HEK293 (cell line): ENCODE measurements at regions not wholly inside any gene's neighbourhood (a gene's known extent, or its start where the extent isn't known, plus 50 kb on each side); places are given as distances from the start of the nearest gene placed in this dataset.

Experiments
- CTCF ChIA-PET: fragments of 350-600 bp; formaldehyde crosslinking; extraction: SDS; loops from one replicate; lab custom pipeline; 2021; ENCODE audit warnings: antibody characterized with exemption; lab: Yijun Ruan, JAX
- POLR2A ChIA-PET: fragments of 300-600 bp; formaldehyde crosslinking; extraction: SDS; loops from one replicate; lab custom pipeline; 2020; ENCODE audit warnings: antibody characterized with exemption, inconsistent platforms; lab: Yijun Ruan, JAX
- H3K27ac ChIP-seq: fragments of 200-500 bp; sonication (Bioruptor generic); 2 replicates; pipeline ENCODE4 v1.5.1; 2014; ENCODE audit warnings: low read depth, low read length, control low read depth, inconsistent platforms; ENCODE audit errors: extremely low read depth
- H3K36me3 ChIP-seq, 2 experiments: fragments of 200-500 bp in 1 of 2; sonication (Bioruptor generic) in 1 of 2; 1 replicate in 1 of 2; 2 replicates in 1 of 2; pipeline ENCODE4 v1.5.1; 2014 to 2017; ENCODE audit warnings: inconsistent platforms in 2 of 2, low read length in 2 of 2; ENCODE audit not compliant: control insufficient read depth in 2 of 2, insufficient read depth in 1 of 2
- H3K4me1 ChIP-seq: fragments of 200-500 bp; sonication (Bioruptor generic); 2 replicates; pipeline ENCODE4 v1.5.1; 2014; ENCODE audit warnings: mild to moderate bottlenecking, low read length, inconsistent platforms; ENCODE audit not compliant: control insufficient read depth, insufficient read depth
- H3K4me3 ChIP-seq: 2 replicates; pipeline ENCODE4 v1.5.1; 2011; ENCODE audit warnings: low read depth, mild to moderate bottlenecking, control low read depth, low read length, moderate library complexity
- H3K9me3 ChIP-seq: fragments of 200-500 bp; sonication (Bioruptor generic); 2 replicates; pipeline ENCODE4 v1.5.1; 2014; ENCODE audit warnings: low read depth, low read length, inconsistent platforms; ENCODE audit not compliant: control insufficient read depth, insufficient read depth
- BCL11A ChIP-seq: fragments of 450-650 bp; formaldehyde crosslinking; IDR thresholded peaks from 2 replicates; pipeline ENCODE4 v1.5.1; 2016; ENCODE audit warnings: low read depth, missing biosample characterization, missing genetic modification characterization
- GLI2 ChIP-seq: fragments of 450-650 bp; formaldehyde crosslinking; IDR thresholded peaks from 2 replicates; pipeline ENCODE4; 2017; ENCODE audit warnings: missing biosample characterization, missing genetic modification characterization, low read depth, borderline replicate concordance
- GLIS1 ChIP-seq: fragments of 450-650 bp; formaldehyde crosslinking; IDR thresholded peaks from 2 replicates; pipeline ENCODE4 v1.5.1; 2016; ENCODE audit warnings: missing biosample characterization, missing genetic modification characterization
- PRDM4 ChIP-seq: fragments of 450-650 bp; formaldehyde crosslinking; IDR thresholded peaks from 2 replicates; pipeline ENCODE4 v1.5.1; 2017; ENCODE audit warnings: missing biosample characterization, missing genetic modification characterization
- ZBTB17 ChIP-seq: fragments of 450-650 bp; formaldehyde crosslinking; IDR thresholded peaks from 2 replicates; pipeline ENCODE4 v1.5.1; 2016; ENCODE audit warnings: missing biosample characterization, missing genetic modification characterization
- ZNF266 ChIP-seq: fragments of 450-650 bp; formaldehyde crosslinking; IDR thresholded peaks from 2 replicates; pipeline ENCODE4 v1.5.1; 2016; ENCODE audit warnings: missing biosample characterization, missing genetic modification characterization, low read depth
- ZNF280D ChIP-seq: fragments of 450-650 bp; formaldehyde crosslinking; IDR thresholded peaks from 2 replicates; pipeline ENCODE4 v1.5.1; 2016; ENCODE audit warnings: missing biosample characterization, missing genetic modification characterization
- ZNF324 ChIP-seq: fragments of 450-650 bp; formaldehyde crosslinking; IDR thresholded peaks from 2 replicates; pipeline ENCODE4 v1.5.1; 2016; ENCODE audit warnings: missing biosample characterization, missing genetic modification characterization
- ZNF335 ChIP-seq: fragments of 450-650 bp; formaldehyde crosslinking; conservative IDR thresholded peaks from 2 replicates; pipeline ENCODE4 v1.5.1; 2016; ENCODE audit warnings: missing biosample characterization, missing genetic modification characterization
- ZNF404 ChIP-seq: fragments of 450-650 bp; formaldehyde crosslinking; IDR thresholded peaks from 2 replicates; pipeline ENCODE4 v1.5.1; 2017; ENCODE audit warnings: missing biosample characterization, missing genetic modification characterization
- ZNF501 ChIP-seq: fragments of 450-650 bp; formaldehyde crosslinking; IDR thresholded peaks from 2 replicates; pipeline ENCODE4 v1.5.1; 2016; ENCODE audit warnings: missing biosample characterization, missing genetic modification characterization
- ZNF571 ChIP-seq: fragments of 450-650 bp; formaldehyde crosslinking; IDR thresholded peaks from 2 replicates; pipeline ENCODE4 v1.5.0; 2017; ENCODE audit warnings: missing biosample characterization, missing genetic modification characterization
- ZNF623 ChIP-seq: fragments of 450-650 bp; formaldehyde crosslinking; IDR thresholded peaks from 2 replicates; pipeline ENCODE4 v1.5.1; 2016; ENCODE audit warnings: missing biosample characterization, missing genetic modification characterization
- ZNF626 ChIP-seq: fragments of 450-650 bp; sonication (Bioruptor Pico); formaldehyde crosslinking; IDR thresholded peaks from 2 replicates; pipeline ENCODE4 v1.5.1; 2018; ENCODE audit warnings: missing biosample characterization, missing genetic modification characterization, inconsistent platforms
- ZNF629 ChIP-seq: fragments of 450-650 bp; formaldehyde crosslinking; IDR thresholded peaks from 2 replicates; pipeline ENCODE4 v1.5.1; 2017; ENCODE audit warnings: missing biosample characterization, missing genetic modification characterization
- ZNF701 ChIP-seq: fragments of 450-650 bp; formaldehyde crosslinking; IDR thresholded peaks from 2 replicates; pipeline ENCODE4 v1.5.1; 2016; ENCODE audit warnings: missing biosample characterization, missing genetic modification characterization
- ZNF843 ChIP-seq: fragments of 450-650 bp; formaldehyde crosslinking; IDR thresholded peaks from 2 replicates; pipeline ENCODE4 v1.5.1; 2016; ENCODE audit warnings: missing biosample characterization, missing genetic modification characterization
- ZSCAN23 ChIP-seq: fragments of 450-650 bp; formaldehyde crosslinking; IDR thresholded peaks from 2 replicates; pipeline ENCODE4 v1.5.1; 2016; ENCODE audit warnings: missing biosample characterization, missing genetic modification characterization
- ZXDB ChIP-seq: fragments of 450-650 bp; formaldehyde crosslinking; IDR thresholded peaks from 2 replicates; pipeline ENCODE4 v1.5.1; 2016; ENCODE audit warnings: missing biosample characterization, missing genetic modification characterization

- Histone ChIP-seq H3K36me3 (no peaks in the 10 kb centered on the region), H3K4me3 (no peak overlapping the region), H3K9me3 (no peaks in the 10 kb centered on the region), H3K4me1 (no peaks in the 10 kb centered on the region), H3K27ac (no peak overlapping the region)
- ChIA-PET POLR2A (no interaction called here), CTCF (no interaction called here)
- no peak for TF ChIP-seq ZNF324 (tag by site-specific recombination)
- no peak for TF ChIP-seq ZXDB (tag by site-specific recombination)
- TF ChIP-seq ZNF280D (tag by site-specific recombination): no peak
- no peak for TF ChIP-seq ZNF404 (tag by site-specific recombination)
- no peak for TF ChIP-seq ZNF335
- no peak for TF ChIP-seq GLI2 (tag by site-specific recombination)
- TF ChIP-seq ZNF843 (tag by site-specific recombination): no peak
- TF ChIP-seq ZNF571: no peak
Observed at GRCh38 chr4:22957774-22958309, 265.1 kb downstream of the GBA3 start.

GRCh38 chr4:22949161-22949855 lies 256.6 kb downstream of the GBA3 start:
- H3K4me1 ChIP-seq: no peaks in the 10 kb centered on the region
- H3K27ac ChIP-seq: no peak overlapping the region
- no peaks in the 10 kb centered on the region for H3K9me3 ChIP-seq
- TF ChIP-seq GLIS1 (no peak), ZNF629 (tag by site-specific recombination) (no peak), PRDM4 (no peak), ZNF623 (tag by site-specific recombination) (no peak), ZSCAN23 (tag by site-specific recombination) (no peak), ZNF266 (tag by site-specific recombination) (no peak), ZNF626 (no peak), ZNF701 (tag by site-specific recombination) (no peak), BCL11A (no peak), ZBTB17 (tag by site-specific recombination) (no peak), ZNF501 (tag by site-specific recombination) (no peak)
- H3K4me3 ChIP-seq: no peak overlapping the region
- H3K36me3 ChIP-seq: no peaks in the 10 kb centered on the region
- ChIA-PET POLR2A (no interaction called here), CTCF (interaction anchor here (0.6 kb wide), 1 partner anchor 9 kb away, joined by 3 read pairs; no protein-coding TSS in a partner anchor)
